HEK293 (cell line): ENCODE measurements at regions not wholly inside any gene's neighbourhood (a gene's known extent, or its start where the extent isn't known, plus 50 kb on each side); places are given as distances from the start of the nearest gene placed in this dataset.

Experiments used
- KLF1 ChIP-seq: fragments of 450-650 bp; formaldehyde crosslinking; IDR thresholded peaks from 2 replicates; pipeline ENCODE4 v1.5.1; 2016; ENCODE audit warnings: missing biosample characterization, missing genetic modification characterization
- KLF9 ChIP-seq: fragments of 450-650 bp; formaldehyde crosslinking; IDR thresholded peaks from 2 replicates; pipeline ENCODE4 v1.5.1; 2016; ENCODE audit warnings: missing biosample characterization, missing genetic modification characterization, low read depth

DNA sequence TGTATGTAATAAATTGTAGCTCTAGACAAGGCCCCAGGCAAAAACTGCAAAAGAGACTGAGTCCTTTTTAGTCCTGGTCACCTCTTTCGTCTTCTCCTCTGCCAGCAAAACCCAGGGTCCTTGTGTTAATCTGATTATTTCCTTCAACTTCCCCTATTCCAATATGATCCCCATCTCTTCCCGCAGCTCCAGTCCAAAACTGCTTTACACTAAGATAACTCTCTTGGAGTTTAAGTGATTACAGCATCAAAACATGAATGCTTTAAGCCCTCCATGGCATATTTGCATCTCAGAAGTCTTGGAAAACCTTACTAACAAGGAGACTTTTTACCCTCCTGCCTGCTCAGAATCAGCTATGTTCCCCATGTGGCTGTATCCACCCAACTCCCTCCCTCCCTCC is 59.3 kb downstream of the MAGEA1 start (continued):
- TF ChIP-seq KLF1 (no peak), KLF9 (no peak)
